Activated naive CD4-positive, alpha-beta T cell treated with anti-CD3 and anti-CD28 coated beads for 36 hours (primary cell): ENCODE measurements at regions not wholly inside any gene's neighbourhood (a gene's known extent, or its start where the extent isn't known, plus 50 kb on each side); places are given as distances from the start of the nearest gene placed in this dataset.
A peak's percentile ranks its signal among the peaks of the same experiment; 100 is the strongest.

Experiments
- CTCF ChIA-PET: fragments of 350-600 bp; sonication (Branson Sonifier 250); formaldehyde crosslinking; loops from one replicate; lab custom pipeline; 2021; ENCODE audit warnings: antibody characterized with exemption; lab: Charles Lee
- DNase-seq: peaks from one replicate; pipeline ENCODE4 v3.0.0-alpha.2; 2020
- H3K27ac Mint-ChIP-seq: one replicate; pipeline ENCODE4 v1.8.0; 2021; ENCODE audit warnings: mild to moderate bottlenecking, mixed read lengths
- H3K27me3 Mint-ChIP-seq: one replicate; pipeline ENCODE4 v1.8.0; 2021; ENCODE audit warnings: low read depth, mixed read lengths
- H3K36me3 Mint-ChIP-seq: one replicate; pipeline ENCODE4 v1.8.0; 2021; ENCODE audit warnings: low read depth, mixed read lengths
- H3K4me1 Mint-ChIP-seq: one replicate; pipeline ENCODE4 v1.8.0; 2021; ENCODE audit warnings: low read depth, mixed read lengths
- H3K4me3 Mint-ChIP-seq: one replicate; pipeline ENCODE4 v1.8.0; 2021; ENCODE audit warnings: mild to moderate bottlenecking, moderate library complexity, mixed read lengths
- H3K9me3 Mint-ChIP-seq: one replicate; pipeline ENCODE4 v1.8.0; 2021; ENCODE audit warnings: mixed read lengths
- intact Hi-C: fragments of 100-400 bp; cut with micrococcal nuclease; formaldehyde crosslinking; loops from one replicate; pipeline ENCODE4 v1.15.1; 2023

GRCh38 chr9:20212806-20213205 is 409.5 kb downstream of the MLLT3 start:
- Mint-ChIP-seq H3K27me3 (no peaks in the 10 kb centered on the region), H3K4me1 (peaks cover 23% of the 10 kb centered on the region), H3K4me3 (no peak overlapping the region), H3K36me3 (no peaks in the 10 kb centered on the region), H3K9me3 (no peaks in the 10 kb centered on the region), H3K27ac (no peak overlapping the region)
- intact Hi-C loops = no loop called here
- no peak for DNase-seq
- CTCF ChIA-PET = no interaction called here

- no peaks in the 10 kb centered on the region for H3K36me3 Mint-ChIP-seq
- intact Hi-C loops = loop anchor here (1.0 to 5.0 kb wide), 13 partner anchors 34 to 887 kb away; partner anchors contain the start of gene MLLT3
- peaks cover 31% of the 10 kb centered on the region for H3K4me1 Mint-ChIP-seq
- H3K4me3 Mint-ChIP-seq = no peak overlapping the region
- peak overlapping the region; percentile 70 for H3K27ac Mint-ChIP-seq
- peak; percentile 56 for DNase-seq
- no peaks in the 10 kb centered on the region for H3K9me3 Mint-ChIP-seq
- CTCF ChIA-PET = interaction anchor here (0.7 to 1.2 kb wide), 6 partner anchors 12 to 210 kb away, joined by 3 to 8 read pairs (median 3); no protein-coding TSS in a partner anchor
- no peaks in the 10 kb centered on the region for H3K27me3 Mint-ChIP-seq
Observed at GRCh38 chr9:20209391-20210340, 412.6 kb downstream of the MLLT3 start.

- Mint-ChIP-seq H3K4me1 (peaks cover 31% of the 10 kb centered on the region), H3K9me3 (no peaks in the 10 kb centered on the region), H3K27ac (peak overlapping the region; percentile 70), H3K36me3 (no peaks in the 10 kb centered on the region), H3K27me3 (no peaks in the 10 kb centered on the region), H3K4me3 (no peak overlapping the region)
- intact Hi-C loops = loop anchor here (1.0 to 5.0 kb wide), 13 partner anchors 34 to 887 kb away; partner anchors contain the start of gene MLLT3
- CTCF ChIA-PET = interaction anchor here (0.7 to 1.2 kb wide), 5 partner anchors 11 to 209 kb away, joined by 3 read pairs; no protein-coding TSS in a partner anchor
- DNase-seq = peak; percentile 17
Observed at GRCh38 chr9:20208961-20209371, 413.3 kb downstream of the MLLT3 start.

GRCh38 chr9:20208226-20208625 is 414.1 kb downstream of the MLLT3 start:
- no peaks in the 10 kb centered on the region for H3K27me3 Mint-ChIP-seq
- no peaks in the 10 kb centered on the region for H3K36me3 Mint-ChIP-seq
- peak overlapping the region; percentile 22 for H3K27ac Mint-ChIP-seq
- intact Hi-C loops = loop anchor here (2.0 to 5.0 kb wide), 3 partner anchors 147 to 415 kb away; partner anchors contain the start of gene MLLT3
- CTCF ChIA-PET = interaction anchor here (0.9 kb wide), 1 partner anchor 11 kb away, joined by 3 read pairs; no protein-coding TSS in a partner anchor
- no peak overlapping the region for H3K4me3 Mint-ChIP-seq
- peaks cover 31% of the 10 kb centered on the region for H3K4me1 Mint-ChIP-seq
- DNase-seq = no peak
- H3K9me3 Mint-ChIP-seq = no peaks in the 10 kb centered on the region

GRCh38 chr9:20207176-20207575 is 415.1 kb downstream of the MLLT3 start:
- no peaks in the 10 kb centered on the region for H3K36me3 Mint-ChIP-seq
- H3K9me3 Mint-ChIP-seq = no peaks in the 10 kb centered on the region
- intact Hi-C loops = loop anchor here (5.0 kb wide), 1 partner anchor 280 kb away; no protein-coding TSS in a partner anchor
- peaks cover 35% of the 10 kb centered on the region for H3K4me1 Mint-ChIP-seq
- H3K27me3 Mint-ChIP-seq = no peaks in the 10 kb centered on the region
- DNase-seq = peak; percentile 10
- no peak overlapping the region for H3K4me3 Mint-ChIP-seq
- CTCF ChIA-PET = no interaction called here
- no peak overlapping the region for H3K27ac Mint-ChIP-seq

- Mint-ChIP-seq H3K27ac (no peak overlapping the region), H3K27me3 (no peaks in the 10 kb centered on the region), H3K4me3 (no peak overlapping the region), H3K4me1 (peaks cover 45% of the 10 kb centered on the region), H3K36me3 (no peaks in the 10 kb centered on the region), H3K9me3 (no peaks in the 10 kb centered on the region)
- DNase-seq = no peak
- intact Hi-C loops = loop anchor here (5.0 kb wide), 1 partner anchor 279 kb away; no protein-coding TSS in a partner anchor
- CTCF ChIA-PET = no interaction called here
Observed at GRCh38 chr9:20205821-20206220, 416.5 kb downstream of the MLLT3 start.

GRCh38 chr9:20200991-20201431 is 412.2 kb upstream of the SLC24A2 start:
- CTCF ChIA-PET = interaction anchor here (0.7 to 1.1 kb wide), 2 partner anchors 12 to 265 kb away, joined by 3 to 4 read pairs; no protein-coding TSS in a partner anchor
- H3K27ac Mint-ChIP-seq = no peak overlapping the region

GRCh38 chr9:20200581-20200980 is 411.7 kb upstream of the SLC24A2 start:
- Mint-ChIP-seq H3K36me3 (no peaks in the 10 kb centered on the region), H3K27ac (no peak overlapping the region), H3K4me1 (peaks cover 29% of the 10 kb centered on the region), H3K4me3 (no peak overlapping the region), H3K9me3 (peaks cover 8% of the 10 kb centered on the region), H3K27me3 (no peaks in the 10 kb centered on the region)
- CTCF ChIA-PET = interaction anchor here (1.1 kb wide), 1 partner anchor 11 kb away, joined by 4 read pairs; no protein-coding TSS in a partner anchor
- DNase-seq = no peak
- intact Hi-C loops = no loop called here

More at GRCh38 chr9:20200991-20201431, 412.2 kb upstream of the SLC24A2 start:
- peaks cover 5% of the 10 kb centered on the region for H3K9me3 Mint-ChIP-seq
- H3K4me1 Mint-ChIP-seq = peaks cover 29% of the 10 kb centered on the region
- H3K27me3 Mint-ChIP-seq = no peaks in the 10 kb centered on the region
- no peak for DNase-seq
- intact Hi-C loops = no loop called here
- H3K4me3 Mint-ChIP-seq = no peak overlapping the region
- no peaks in the 10 kb centered on the region for H3K36me3 Mint-ChIP-seq

GRCh38 chr9:20199111-20199510 is 410.3 kb upstream of the SLC24A2 start:
- CTCF ChIA-PET = interaction anchor here (0.6 kb wide), 1 partner anchor 258 kb away, joined by 7 read pairs; no protein-coding TSS in a partner anchor
- Mint-ChIP-seq H3K4me1 (peaks cover 29% of the 10 kb centered on the region), H3K27ac (no peak overlapping the region), H3K27me3 (no peaks in the 10 kb centered on the region), H3K4me3 (no peak overlapping the region), H3K9me3 (peaks cover 12% of the 10 kb centered on the region), H3K36me3 (no peaks in the 10 kb centered on the region)
- no peak for DNase-seq
- intact Hi-C loops = no loop called here

- CTCF ChIA-PET = interaction anchor here (1.1 to 1.5 kb wide), 2 partner anchors 11 to 270 kb away, joined by 3 read pairs; no protein-coding TSS in a partner anchor
- intact Hi-C loops = no loop called here
- H3K27me3 Mint-ChIP-seq = no peaks in the 10 kb centered on the region
Observed at GRCh38 chr9:20197976-20198685, 409.3 kb upstream of the SLC24A2 start.

GRCh38 chr9:20191228-20191840 is 402.5 kb upstream of the SLC24A2 start:
- H3K9me3 Mint-ChIP-seq = peaks cover 7% of the 10 kb centered on the region
- H3K36me3 Mint-ChIP-seq = no peaks in the 10 kb centered on the region
- H3K27me3 Mint-ChIP-seq = no peaks in the 10 kb centered on the region
- CTCF ChIA-PET = no interaction called here
- H3K27ac Mint-ChIP-seq = no peak overlapping the region
- H3K4me3 Mint-ChIP-seq = no peak overlapping the region
- H3K4me1 Mint-ChIP-seq = no peaks in the 10 kb centered on the region
- intact Hi-C loops = no loop called here
- DNase-seq = no peak

More at GRCh38 chr9:20197976-20198685, 409.3 kb upstream of the SLC24A2 start:
- Mint-ChIP-seq H3K4me3 (no peak overlapping the region), H3K27ac (no peak overlapping the region), H3K36me3 (no peaks in the 10 kb centered on the region), H3K9me3 (peaks cover 12% of the 10 kb centered on the region), H3K4me1 (peaks cover 29% of the 10 kb centered on the region)
- no peak for DNase-seq
